Peyer's patch (tissue), 4 donors: ENCODE measurements at regions not wholly inside any gene's neighbourhood (a gene's known extent, or its start where the extent isn't known, plus 50 kb on each side); places are given as distances from the start of the nearest gene placed in this dataset.

ENCODE experiments used
- CTCF ChIP-seq, 6 experiments: fragments of 450-650 bp in 4 of 6; fragments of 200-600 bp in 2 of 6; sonication (generic) in 1 of 6; IDR thresholded peaks; one replicate each; pipeline ENCODE4 v1.5.1; 2017 to 2019; ENCODE audit warnings: antibody characterized with exemption in 6 of 6, mild to moderate bottlenecking in 3 of 6, moderate library complexity in 1 of 6
- POLR2A ChIP-seq, 2 donors: fragments of 450-650 bp; IDR thresholded peaks; one replicate each; pipeline ENCODE4 v1.5.1; 2017; ENCODE audit warnings: antibody characterized with exemption in 2 of 2, mild to moderate bottlenecking in 2 of 2, moderate library complexity in 2 of 2

- TF ChIP-seq CTCF (IDR thresholded peaks at IDR 0.05) (no peak), POLR2A (IDR thresholded peaks at IDR 0.05) (no peak)
Measured at GRCh38 chr13:107210723-107211030, 642.7 kb upstream of the ARGLU1 start.
